Central memory CD8-positive, alpha-beta T cell (primary cell): ENCODE measurements at regions not wholly inside any gene's neighbourhood (a gene's known extent, or its start where the extent isn't known, plus 50 kb on each side); places are given as distances from the start of the nearest gene placed in this dataset.
"Not testable (repeated sequence)": the region's sequence is repeated elsewhere in the genome, so short reads cannot be mapped to it uniquely, and the experiment has no call there.

Experiments used
- ATAC-seq: fragments of 150-1000 bp; cut with Tn5 transposase; replicated peaks from 2 replicates; pipeline ENCODE4 v1.10.0; 2022; ENCODE audit warnings: mild to moderate bottlenecking, moderate FRiP score, moderate number of reproducible peaks; ENCODE audit not compliant: poor library complexity, severe bottlenecking; ENCODE audit errors: extremely low read depth
- DNase-seq, 2 donors: peaks; one replicate each; pipeline ENCODE4 v3.0.0; 2021; ENCODE audit warnings: low spot score in 2 of 2
- H3K27ac Mint-ChIP-seq: one replicate; pipeline ENCODE4 v1.8.0; 2022; ENCODE audit warnings: low read depth, mild to moderate bottlenecking, moderate library complexity, mixed read lengths
- H3K27me3 Mint-ChIP-seq: one replicate; pipeline ENCODE4 v1.8.0; 2022; ENCODE audit warnings: mixed read lengths
- H3K36me3 Mint-ChIP-seq: one replicate; pipeline ENCODE4 v1.8.0; 2022; ENCODE audit warnings: mild to moderate bottlenecking, moderate library complexity, mixed read lengths; ENCODE audit not compliant: insufficient read depth
- H3K4me1 Mint-ChIP-seq: one replicate; pipeline ENCODE4 v1.8.0; 2022; ENCODE audit warnings: mixed read lengths
- H3K4me3 Mint-ChIP-seq: one replicate; pipeline ENCODE4 v1.8.0; 2022; ENCODE audit warnings: mild to moderate bottlenecking, moderate library complexity, mixed read lengths
- H3K9me3 Mint-ChIP-seq: one replicate; pipeline ENCODE4 v1.8.0; 2022; ENCODE audit warnings: mixed read lengths

- Mint-ChIP-seq H3K36me3 (no peaks in the 10 kb centered on the region), H3K27ac (no peak overlapping the region), H3K9me3 (no peaks in the 10 kb centered on the region), H3K27me3 (peaks cover 14% of the 10 kb centered on the region), H3K4me3 (no peak overlapping the region), H3K4me1 (no peaks in the 10 kb centered on the region)
- DNase-seq (no peak), ATAC-seq (no peak)
Measured at GRCh38 chr18:22822841-22823508, 110.2 kb upstream of the RBBP8 start.

- H3K36me3 Mint-ChIP-seq: no peaks in the 10 kb centered on the region
- DNase-seq: no peak
- H3K9me3 Mint-ChIP-seq: no peaks in the 10 kb centered on the region
- ATAC-seq: no peak
- peaks cover 34% of the 10 kb centered on the region for H3K27me3 Mint-ChIP-seq
- H3K27ac Mint-ChIP-seq: no peak overlapping the region
- H3K4me3 Mint-ChIP-seq: no peak overlapping the region
- H3K4me1 Mint-ChIP-seq: no peaks in the 10 kb centered on the region
Measured at GRCh38 chr18:22826726-22827125, 106.4 kb upstream of the RBBP8 start.

GRCh38 chr18:22827216-22827615 lies 105.9 kb upstream of the RBBP8 start:
- DNase-seq: no peak

GRCh38 chr18:22827741-22828140 lies 105.4 kb upstream of the RBBP8 start:
- H3K4me3 Mint-ChIP-seq: no peak overlapping the region
- H3K27me3 Mint-ChIP-seq: peaks cover 44% of the 10 kb centered on the region
- ATAC-seq (no peak), DNase-seq (no peak)
- no peaks in the 10 kb centered on the region for H3K4me1 Mint-ChIP-seq
- H3K27ac Mint-ChIP-seq: no peak overlapping the region
- no peaks in the 10 kb centered on the region for H3K9me3 Mint-ChIP-seq
- no peaks in the 10 kb centered on the region for H3K36me3 Mint-ChIP-seq

More at GRCh38 chr18:22827216-22827615, 105.9 kb upstream of the RBBP8 start:
- H3K9me3 Mint-ChIP-seq: no peaks in the 10 kb centered on the region
- H3K27me3 Mint-ChIP-seq: peaks cover 38% of the 10 kb centered on the region
- H3K4me3 Mint-ChIP-seq: no peak overlapping the region
- H3K4me1 Mint-ChIP-seq: no peaks in the 10 kb centered on the region
- no peak overlapping the region for H3K27ac Mint-ChIP-seq
- no peak for ATAC-seq
- H3K36me3 Mint-ChIP-seq: no peaks in the 10 kb centered on the region

- no peaks in the 10 kb centered on the region for H3K4me1 Mint-ChIP-seq
- ATAC-seq: no peak
- H3K27me3 Mint-ChIP-seq: peaks cover 47% of the 10 kb centered on the region
- DNase-seq: no peak
- H3K27ac Mint-ChIP-seq: no peak overlapping the region
- no peak overlapping the region for H3K4me3 Mint-ChIP-seq
- no peaks in the 10 kb centered on the region for H3K9me3 Mint-ChIP-seq
- H3K36me3 Mint-ChIP-seq: no peaks in the 10 kb centered on the region
Measured at GRCh38 chr18:22828171-22828570, 105.0 kb upstream of the RBBP8 start.

- H3K4me1 Mint-ChIP-seq, H3K9me3 Mint-ChIP-seq, ATAC-seq, H3K4me3 Mint-ChIP-seq, DNase-seq, H3K36me3 Mint-ChIP-seq, H3K27ac Mint-ChIP-seq: not testable (repeated sequence)
- peaks cover 51% of the 10 kb centered on the region for H3K27me3 Mint-ChIP-seq
Measured at GRCh38 chr18:22828583-22828982, 104.5 kb upstream of the RBBP8 start.

- no peak for ATAC-seq
- H3K9me3 Mint-ChIP-seq: no peaks in the 10 kb centered on the region
- peaks cover 63% of the 10 kb centered on the region for H3K27me3 Mint-ChIP-seq
- no peak overlapping the region for H3K4me3 Mint-ChIP-seq
- no peaks in the 10 kb centered on the region for H3K36me3 Mint-ChIP-seq
- H3K27ac Mint-ChIP-seq: no peak overlapping the region
- no peak for DNase-seq
- no peaks in the 10 kb centered on the region for H3K4me1 Mint-ChIP-seq
Measured at GRCh38 chr18:22829781-22830180, 103.3 kb upstream of the RBBP8 start.

- Mint-ChIP-seq H3K27ac (no peak overlapping the region), H3K4me1 (no peaks in the 10 kb centered on the region), H3K9me3 (no peaks in the 10 kb centered on the region), H3K4me3 (no peak overlapping the region), H3K36me3 (no peaks in the 10 kb centered on the region), H3K27me3 (peaks cover 70% of the 10 kb centered on the region)
- ATAC-seq: no peak
- DNase-seq: no peak
Measured at GRCh38 chr18:22830511-22830910, 102.6 kb upstream of the RBBP8 start.

- DNase-seq (no peak), ATAC-seq (no peak)
- Mint-ChIP-seq H3K4me1 (no peaks in the 10 kb centered on the region), H3K27ac (no peak overlapping the region), H3K27me3 (peaks cover 76% of the 10 kb centered on the region), H3K9me3 (no peaks in the 10 kb centered on the region), H3K36me3 (no peaks in the 10 kb centered on the region), H3K4me3 (no peak overlapping the region)
Measured at GRCh38 chr18:22831441-22831904, 101.7 kb upstream of the RBBP8 start.

GRCh38 chr18:22836932-22837331 lies 96.2 kb upstream of the RBBP8 start:
- DNase-seq (no peak), ATAC-seq (no peak)
- no peak overlapping the region for H3K27ac Mint-ChIP-seq
- peaks cover 40% of the 10 kb centered on the region for H3K27me3 Mint-ChIP-seq
- H3K4me3 Mint-ChIP-seq: no peak overlapping the region
- H3K9me3 Mint-ChIP-seq: no peaks in the 10 kb centered on the region
- H3K4me1 Mint-ChIP-seq: no peaks in the 10 kb centered on the region
- no peaks in the 10 kb centered on the region for H3K36me3 Mint-ChIP-seq

- no peak for DNase-seq
- ATAC-seq: no peak
- Mint-ChIP-seq H3K27me3 (peaks cover 34% of the 10 kb centered on the region), H3K27ac (no peak overlapping the region), H3K36me3 (no peaks in the 10 kb centered on the region), H3K4me3 (no peak overlapping the region), H3K4me1 (no peaks in the 10 kb centered on the region), H3K9me3 (no peaks in the 10 kb centered on the region)
Measured at GRCh38 chr18:22838221-22838620, 94.9 kb upstream of the RBBP8 start.

GRCh38 chr18:22838639-22839277 lies 94.4 kb upstream of the RBBP8 start:
- ATAC-seq (no peak), DNase-seq (no peak)
- no peaks in the 10 kb centered on the region for H3K36me3 Mint-ChIP-seq
- H3K9me3 Mint-ChIP-seq: no peaks in the 10 kb centered on the region
- no peak overlapping the region for H3K27ac Mint-ChIP-seq
- no peak overlapping the region for H3K4me3 Mint-ChIP-seq
- no peaks in the 10 kb centered on the region for H3K4me1 Mint-ChIP-seq
- peaks cover 34% of the 10 kb centered on the region for H3K27me3 Mint-ChIP-seq

- Mint-ChIP-seq H3K36me3 (no peaks in the 10 kb centered on the region), H3K27ac (no peak overlapping the region), H3K4me3 (no peak overlapping the region), H3K9me3 (no peaks in the 10 kb centered on the region), H3K4me1 (no peaks in the 10 kb centered on the region), H3K27me3 (peaks cover 31% of the 10 kb centered on the region)
- ATAC-seq: no peak
- no peak for DNase-seq
Measured at GRCh38 chr18:22839340-22839821, 93.7 kb upstream of the RBBP8 start.
